ENCODE measurements at regions not wholly inside any gene's neighbourhood (a gene's known extent, or its start where the extent isn't known, plus 50 kb on each side); places are given as distances from the start of the nearest gene placed in this dataset.

DNA sequence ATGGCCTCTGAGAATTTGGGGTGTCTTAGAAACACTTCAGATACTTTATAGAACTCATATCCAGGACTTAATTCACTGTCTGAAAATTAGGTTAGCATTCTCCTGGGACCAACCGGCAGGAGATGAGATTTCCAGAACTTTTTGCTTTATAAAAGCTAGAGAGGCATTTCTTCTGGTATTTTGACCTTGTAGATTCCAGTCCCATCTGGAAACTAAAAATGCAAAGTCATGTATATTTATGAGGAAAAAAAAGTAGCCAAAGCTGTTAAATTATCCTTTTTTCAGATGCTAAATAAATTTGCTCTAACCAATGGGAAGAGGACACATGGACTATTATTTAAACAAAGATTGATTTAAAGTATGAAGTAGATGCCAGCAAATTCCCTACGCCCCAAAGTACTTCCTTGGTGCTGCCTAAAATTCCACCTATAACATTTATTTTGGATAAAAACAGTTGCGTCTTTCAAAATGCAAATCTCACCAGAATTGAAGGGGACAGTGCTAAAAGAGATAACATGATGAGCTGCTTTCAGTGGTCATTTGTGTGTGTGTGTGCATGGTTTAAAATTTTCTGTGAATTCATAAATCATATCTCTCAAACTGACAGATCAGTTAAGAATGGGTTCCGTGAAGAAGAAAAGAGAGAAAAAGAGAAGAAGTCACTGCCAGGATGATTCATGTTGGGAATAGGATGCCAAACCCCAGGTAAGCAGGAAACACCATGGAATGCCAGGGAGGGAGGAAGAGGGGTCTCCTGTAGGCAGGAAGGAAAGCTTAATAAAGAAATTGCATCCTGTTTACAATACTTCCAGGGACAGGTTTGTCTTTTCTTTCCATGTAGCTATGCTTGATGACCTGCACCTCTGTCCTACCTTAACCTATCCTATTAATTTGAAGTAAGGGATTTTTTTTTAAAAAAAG lies 97.7 kb upstream of the RGS6 start:
- no peak overlapping the region for H2BK20ac ChIP-seq (ENCODE audit: low read depth, low read length, poor library complexity, severe bottlenecking)
- peaks cover 4 to 7% of the 10 kb centered on the region in 2 experiments for H3K4me1 Mint-ChIP-seq
- H3K79me2 ChIP-seq (ENCODE audit: insufficient read depth, low read length): no peaks in the 10 kb centered on the region
- H3K27me3 ChIP-seq (ENCODE audit: insufficient read depth, low read length): no peaks in the 10 kb centered on the region
- no peak overlapping the region for H4K91ac ChIP-seq (ENCODE audit: insufficient read length, low read depth, low read length)
- no peak overlapping the region for H4K8ac ChIP-seq (replicated peaks; ENCODE audit: insufficient read length, low read depth, low read length)
- no peak overlapping the region for H3K18ac ChIP-seq (ENCODE audit: insufficient read length, low read depth, low read length)
- WGBS (ENCODE audit: extremely low coverage, insufficient read length, low lambda C conversion rate): no CpG with 5 or more reads among the region's 4 CpGs
- no peak overlapping the region for H2AFZ ChIP-seq (ENCODE audit: low read length)
- TF ChIP-seq, protein P1, sequence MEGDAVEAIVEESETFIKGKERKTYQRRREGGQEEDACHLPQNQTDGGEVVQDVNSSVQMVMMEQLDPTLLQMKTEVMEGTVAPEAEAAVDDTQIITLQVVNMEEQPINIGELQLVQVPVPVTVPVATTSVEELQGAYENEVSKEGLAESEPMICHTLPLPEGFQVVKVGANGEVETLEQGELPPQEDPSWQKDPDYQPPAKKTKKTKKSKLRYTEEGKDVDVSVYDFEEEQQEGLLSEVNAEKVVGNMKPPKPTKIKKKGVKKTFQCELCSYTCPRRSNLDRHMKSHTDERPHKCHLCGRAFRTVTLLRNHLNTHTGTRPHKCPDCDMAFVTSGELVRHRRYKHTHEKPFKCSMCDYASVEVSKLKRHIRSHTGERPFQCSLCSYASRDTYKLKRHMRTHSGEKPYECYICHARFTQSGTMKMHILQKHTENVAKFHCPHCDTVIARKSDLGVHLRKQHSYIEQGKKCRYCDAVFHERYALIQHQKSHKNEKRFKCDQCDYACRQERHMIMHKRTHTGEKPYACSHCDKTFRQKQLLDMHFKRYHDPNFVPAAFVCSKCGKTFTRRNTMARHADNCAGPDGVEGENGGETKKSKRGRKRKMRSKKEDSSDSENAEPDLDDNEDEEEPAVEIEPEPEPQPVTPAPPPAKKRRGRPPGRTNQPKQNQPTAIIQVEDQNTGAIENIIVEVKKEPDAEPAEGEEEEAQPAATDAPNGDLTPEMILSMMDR (conservative IDR thresholded peaks at IDR 0.05): no peak
- no peaks in the 10 kb centered on the region for H4K20me1 ChIP-seq (ENCODE audit: control insufficient read depth, insufficient read depth, insufficient read length)
- peaks cover 11 to 15% of the 10 kb centered on the region in 2 experiments for H3K9me3 Mint-ChIP-seq
- H3K4ac ChIP-seq (ENCODE audit: low read depth, low read length): no peak overlapping the region
- H3K23ac ChIP-seq (ENCODE audit: insufficient read length, low read depth, low read length): no peak overlapping the region
- no peak overlapping the region for H2BK120ac ChIP-seq (ENCODE audit: low read depth, low read length, poor library complexity, severe bottlenecking)
- no peak overlapping the region for H2AK5ac ChIP-seq (ENCODE audit: insufficient read length, low read length)
- peak overlapping the region in 1 of 3 experiments; percentile 11; a peak in 2 of 7 replicates for H3K27ac Mint-ChIP-seq
- no peak overlapping the region for H4K5ac ChIP-seq (ENCODE audit: insufficient read length, low read depth, low read length)
- H3K56ac ChIP-seq (ENCODE audit: insufficient read length, low read depth, low read length): no peak overlapping the region
- no peak overlapping the region for H2BK12ac ChIP-seq (ENCODE audit: insufficient read length, low read depth, low read length)
- H3K27me3 Mint-ChIP-seq (ENCODE audit: low read depth): no peaks in the 10 kb centered on the region; the same call in 1 of the 2 replicates
- no peak overlapping the region for H3K14ac ChIP-seq (ENCODE audit: insufficient read depth, low read length)
- no peak overlapping the region for H2BK15ac ChIP-seq (ENCODE audit: low read depth, low read length)
- no peaks in the 10 kb centered on the region for H3K79me1 ChIP-seq (ENCODE audit: insufficient read depth, low read depth, low read length, poor library complexity, severe bottlenecking)
- DNase-seq: no peak
- no peak overlapping the region for H2BK5ac ChIP-seq (ENCODE audit: insufficient read length, low read length)
- peaks cover 5% of the 10 kb centered on the region; the same call in 1 of the 2 replicates for H3K4me1 ChIP-seq (ENCODE audit: insufficient read depth, low read length)
- no peaks in the 10 kb centered on the region for H3K23me2 ChIP-seq (ENCODE audit: insufficient read length, low read depth, low read length, poor library complexity, severe bottlenecking)
- H3K9ac ChIP-seq (ENCODE audit: extremely low read depth, insufficient read length, low read length): no peak overlapping the region
- no peak overlapping the region for H3K4me2 ChIP-seq (ENCODE audit: insufficient read depth, insufficient read length, low read length)
- H3K27ac ChIP-seq (ENCODE audit: insufficient read length, low read depth, low read length): peak overlapping the region; percentile 21
- no peaks in the 10 kb centered on the region for H3K9me3 ChIP-seq (ENCODE audit: control insufficient read depth, low read depth, low read length)
- H3K4me3 Mint-ChIP-seq: peak overlapping the region in 1 of 2 experiments; percentile 30; a peak in 1 of 5 replicates
- H3K36me3 Mint-ChIP-seq (ENCODE audit: insufficient read depth in 1 of 3, low read depth in 3 of 3): peaks cover 0 to 10% (median 10%) of the 10 kb centered on the region in 3 experiments; a peak in 4 of 7 replicates
- H3T11ph ChIP-seq (ENCODE audit: low read length): no peak overlapping the region
